AG04450 (cell line): ENCODE measurements at regions not wholly inside any gene's neighbourhood (a gene's known extent, or its start where the extent isn't known, plus 50 kb on each side); places are given as distances from the start of the nearest gene placed in this dataset.

Source experiments
- CTCF ChIA-PET: fragments of 300-600, 350-600 bp; formaldehyde crosslinking; extraction: SDS; loops from one replicate; lab custom pipeline; 2022; ENCODE audit warnings: antibody characterized with exemption, inconsistent platforms; lab: Charles Lee
- POLR2A ChIA-PET: fragments of 350-600 bp; formaldehyde crosslinking; extraction: SDS; loops from one replicate; lab custom pipeline; 2021; ENCODE audit warnings: antibody characterized with exemption, inconsistent platforms; lab: Yijun Ruan, JAX
- DNase-seq: peaks from one replicate; pipeline ENCODE4 v3.0.0-alpha.2; 2011; ENCODE audit warnings: low read depth, low spot score
- H3K27ac ChIP-seq: one replicate; pipeline ENCODE4 v1.5.1; 2012; ENCODE audit warnings: low read depth, low read length, control low read depth
- H3K27me3 ChIP-seq: one replicate; pipeline ENCODE4 v1.6.0; 2012; ENCODE audit warnings: low read length; ENCODE audit not compliant: control insufficient read depth, insufficient read depth
- H3K4me3 ChIP-seq: 2 replicates; pipeline ENCODE4 v1.5.1; 2011; ENCODE audit warnings: mild to moderate bottlenecking, low read depth, low read length, control low read depth
- H3K9me3 ChIP-seq: 2 replicates; pipeline ENCODE4 v1.5.1; 2012; ENCODE audit warnings: low read length; ENCODE audit not compliant: control insufficient read depth, insufficient read depth
- TF ChIP-seq, protein P1 (sequence below): IDR thresholded peaks from 2 replicates; pipeline ENCODE4 v1.5.1; 2011; ENCODE audit warnings: low read depth, low read length, control low read depth, inconsistent platforms

- ChIA-PET POLR2A (no interaction called here), CTCF (no interaction called here)
- TF ChIP-seq, protein P1, sequence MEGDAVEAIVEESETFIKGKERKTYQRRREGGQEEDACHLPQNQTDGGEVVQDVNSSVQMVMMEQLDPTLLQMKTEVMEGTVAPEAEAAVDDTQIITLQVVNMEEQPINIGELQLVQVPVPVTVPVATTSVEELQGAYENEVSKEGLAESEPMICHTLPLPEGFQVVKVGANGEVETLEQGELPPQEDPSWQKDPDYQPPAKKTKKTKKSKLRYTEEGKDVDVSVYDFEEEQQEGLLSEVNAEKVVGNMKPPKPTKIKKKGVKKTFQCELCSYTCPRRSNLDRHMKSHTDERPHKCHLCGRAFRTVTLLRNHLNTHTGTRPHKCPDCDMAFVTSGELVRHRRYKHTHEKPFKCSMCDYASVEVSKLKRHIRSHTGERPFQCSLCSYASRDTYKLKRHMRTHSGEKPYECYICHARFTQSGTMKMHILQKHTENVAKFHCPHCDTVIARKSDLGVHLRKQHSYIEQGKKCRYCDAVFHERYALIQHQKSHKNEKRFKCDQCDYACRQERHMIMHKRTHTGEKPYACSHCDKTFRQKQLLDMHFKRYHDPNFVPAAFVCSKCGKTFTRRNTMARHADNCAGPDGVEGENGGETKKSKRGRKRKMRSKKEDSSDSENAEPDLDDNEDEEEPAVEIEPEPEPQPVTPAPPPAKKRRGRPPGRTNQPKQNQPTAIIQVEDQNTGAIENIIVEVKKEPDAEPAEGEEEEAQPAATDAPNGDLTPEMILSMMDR, result no peak
- Histone ChIP-seq H3K27me3 (no peaks in the 10 kb centered on the region), H3K9me3 (no peaks in the 10 kb centered on the region), H3K4me3 (no peak overlapping the region), H3K27ac (no peak overlapping the region)
- no peak for DNase-seq
These were observed 562.9 kb upstream of the FTMT start for GRCh38 chr5:121288781-121289180.

GRCh38 chr5:121292664-121293063 lies 559.0 kb upstream of the FTMT start:
- no peaks in the 10 kb centered on the region for H3K27me3 ChIP-seq
- no peak overlapping the region for H3K27ac ChIP-seq
- TF ChIP-seq, protein P1, result no peak
- DNase-seq, result no peak
- H3K9me3 ChIP-seq, result no peaks in the 10 kb centered on the region
- no peak overlapping the region for H3K4me3 ChIP-seq
- POLR2A ChIA-PET, result no interaction called here
- CTCF ChIA-PET, result no interaction called here

DNA sequence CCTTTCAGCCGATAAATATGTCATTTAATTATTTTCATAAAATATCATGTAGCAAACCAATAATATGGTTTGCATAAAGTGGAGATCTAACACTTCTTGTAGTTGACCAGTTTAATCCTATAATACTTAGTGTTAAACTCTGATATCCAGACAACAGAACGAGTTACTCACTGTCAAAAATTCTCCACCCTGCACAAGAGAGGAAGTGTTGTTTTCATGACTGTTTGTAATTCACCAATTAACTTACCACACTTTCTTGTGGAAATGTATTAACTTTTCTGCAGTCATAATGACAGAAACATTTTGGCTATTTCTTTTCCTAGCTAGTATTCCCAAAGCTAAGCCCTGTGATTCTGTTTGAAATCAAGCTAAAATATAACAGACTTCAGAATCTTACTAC lies 555.3 kb upstream of the FTMT start:
- H3K4me3 ChIP-seq, result no peak overlapping the region
- ChIA-PET POLR2A (no interaction called here), CTCF (no interaction called here)
- TF ChIP-seq, protein P1, result no peak
- no peaks in the 10 kb centered on the region for H3K27me3 ChIP-seq
- DNase-seq, result no peak
- no peaks in the 10 kb centered on the region for H3K9me3 ChIP-seq
- no peak overlapping the region for H3K27ac ChIP-seq

DNA sequence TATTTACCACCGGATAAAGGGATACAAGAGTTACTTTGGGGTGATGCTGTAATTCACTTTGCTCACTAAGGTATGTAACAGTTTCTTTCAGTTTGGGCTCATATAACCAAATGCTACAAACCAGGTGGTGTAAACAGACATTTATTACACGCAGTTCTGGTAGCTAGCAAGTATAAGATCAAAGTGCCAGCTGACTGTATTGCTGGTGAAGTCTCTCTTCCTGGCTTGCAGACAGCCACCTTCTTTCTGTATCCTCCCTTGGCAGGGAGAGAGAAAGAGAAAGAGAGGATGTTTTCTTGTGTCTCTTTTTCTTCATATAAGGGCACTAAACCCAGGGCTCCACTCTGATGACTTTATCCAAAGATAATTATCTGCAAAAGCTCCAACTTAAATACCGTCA lies 552.5 kb upstream of the FTMT start:
- CTCF ChIA-PET, result no interaction called here

GRCh38 chr5:121304838-121305237 lies 546.8 kb upstream of the FTMT start:
- Histone ChIP-seq H3K27me3 (no peaks in the 10 kb centered on the region), H3K27ac (no peak overlapping the region), H3K4me3 (no peak overlapping the region), H3K9me3 (no peaks in the 10 kb centered on the region)
- no peak for DNase-seq
- TF ChIP-seq, protein P1, result no peak
- ChIA-PET CTCF (no interaction called here), POLR2A (no interaction called here)

More for the DNA sequence above, 552.5 kb upstream of the FTMT start:
- no peaks in the 10 kb centered on the region for H3K9me3 ChIP-seq
- H3K4me3 ChIP-seq, result no peak overlapping the region
- TF ChIP-seq, protein P1, result no peak
- no peak for DNase-seq
- H3K27ac ChIP-seq, result no peak overlapping the region
- POLR2A ChIA-PET, result no interaction called here
- no peaks in the 10 kb centered on the region for H3K27me3 ChIP-seq
